IMR-90 (cell line): ENCODE measurements at regions not wholly inside any gene's neighbourhood (a gene's known extent, or its start where the extent isn't known, plus 50 kb on each side); places are given as distances from the start of the nearest gene placed in this dataset.

Experiments used
- CEBPB ChIP-seq: IDR thresholded peaks from 2 replicates; pipeline ENCODE4 v1.6.1; 2012; ENCODE audit warnings: low read depth, low read length, improper control_type of control experiment
- CTCF ChIP-seq: conservative IDR thresholded peaks from 2 replicates; pipeline ENCODE4 v1.5.1; 2012; ENCODE audit warnings: mild to moderate bottlenecking, low read depth, low read length, improper control_type of control experiment
- ELK1 ChIP-seq: fragments of 150-350 bp; IDR thresholded peaks from 2 replicates; pipeline ENCODE4 v1.6.1; 2016; ENCODE audit warnings: low read depth, mild to moderate bottlenecking, low read length, moderate library complexity, borderline replicate concordance
- MAFK ChIP-seq: IDR thresholded peaks from 2 replicates; pipeline ENCODE4 v1.6.1; 2012; ENCODE audit warnings: low read depth, low read length, improper control_type of control experiment
- MAZ ChIP-seq: IDR thresholded peaks from 2 replicates; pipeline ENCODE4 v1.6.1; 2012; ENCODE audit warnings: low read depth, mild to moderate bottlenecking, low read length, improper control_type of control experiment, moderate library complexity, borderline replicate concordance
- MXI1 ChIP-seq: IDR thresholded peaks from 2 replicates; pipeline ENCODE4 v1.6.1; 2012; ENCODE audit warnings: low read depth, mild to moderate bottlenecking, low read length, moderate library complexity, borderline replicate concordance
- POLR2A ChIP-seq: IDR thresholded peaks from 2 replicates; pipeline ENCODE4 v1.6.1; 2012; ENCODE audit warnings: mild to moderate bottlenecking, low read depth, low read length
- RAD21 ChIP-seq: IDR thresholded peaks from 2 replicates; pipeline ENCODE4 v1.6.1; 2012; ENCODE audit warnings: low read length, improper control_type of control experiment
- RFX5 ChIP-seq: IDR thresholded peaks from 2 replicates; pipeline ENCODE4 v1.8.0; 2012; ENCODE audit warnings: low read depth, mild to moderate bottlenecking, low read length, moderate library complexity
- SMC3 ChIP-seq: fragments of 150-350 bp; IDR thresholded peaks from 2 replicates; pipeline ENCODE4 v1.6.1; 2016; ENCODE audit warnings: low read depth, mild to moderate bottlenecking, antibody characterized with exemption, low read length, moderate library complexity

- TF ChIP-seq CTCF: no peak
- no peak for TF ChIP-seq SMC3
- no peak for TF ChIP-seq POLR2A
- TF ChIP-seq CEBPB: no peak
- no peak for TF ChIP-seq MAFK
- TF ChIP-seq ELK1: no peak
- no peak for TF ChIP-seq RAD21
- no peak for TF ChIP-seq MXI1
- TF ChIP-seq RFX5: no peak
- TF ChIP-seq MAZ: no peak
Observed at GRCh38 chr13:26155568-26155967, 66.5 kb downstream of the RNF6 start.
